HG03039 (cell line): ENCODE measurements at regions not wholly inside any gene's neighbourhood (a gene's known extent, or its start where the extent isn't known, plus 50 kb on each side); places are given as distances from the start of the nearest gene placed in this dataset.

Experiments
- ATAC-seq: cut with Tn5 transposase; IDR thresholded peaks from one replicate; pipeline ENCODE4 v1.9.1; 2021; ENCODE audit warnings: mild to moderate bottlenecking, moderate library complexity; ENCODE audit not compliant: unreplicated experiment

DNA sequence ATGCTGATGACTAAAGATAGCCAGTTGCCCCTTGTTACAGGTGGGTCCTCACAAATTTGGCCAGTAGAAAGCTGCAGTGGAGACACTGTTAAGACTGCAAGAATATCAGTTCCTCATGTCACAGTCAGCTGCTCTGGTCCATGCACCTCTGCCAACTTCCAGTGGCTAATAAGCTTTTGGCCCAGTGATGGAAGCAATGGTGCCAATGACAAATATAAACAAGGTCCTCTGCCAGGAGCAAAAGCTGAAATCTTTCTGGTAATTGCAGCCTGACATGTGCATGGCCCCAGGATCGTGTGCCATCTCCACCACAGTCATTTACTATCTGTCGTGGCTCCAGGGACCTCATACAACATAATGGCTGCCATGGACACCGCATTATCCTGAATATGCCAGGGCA lies 85.4 kb upstream of the TMEM260 start:
- ATAC-seq: no peak

- no peak for ATAC-seq
Measured at GRCh38 chr14:56498112-56498511, 81.5 kb upstream of the TMEM260 start.

DNA sequence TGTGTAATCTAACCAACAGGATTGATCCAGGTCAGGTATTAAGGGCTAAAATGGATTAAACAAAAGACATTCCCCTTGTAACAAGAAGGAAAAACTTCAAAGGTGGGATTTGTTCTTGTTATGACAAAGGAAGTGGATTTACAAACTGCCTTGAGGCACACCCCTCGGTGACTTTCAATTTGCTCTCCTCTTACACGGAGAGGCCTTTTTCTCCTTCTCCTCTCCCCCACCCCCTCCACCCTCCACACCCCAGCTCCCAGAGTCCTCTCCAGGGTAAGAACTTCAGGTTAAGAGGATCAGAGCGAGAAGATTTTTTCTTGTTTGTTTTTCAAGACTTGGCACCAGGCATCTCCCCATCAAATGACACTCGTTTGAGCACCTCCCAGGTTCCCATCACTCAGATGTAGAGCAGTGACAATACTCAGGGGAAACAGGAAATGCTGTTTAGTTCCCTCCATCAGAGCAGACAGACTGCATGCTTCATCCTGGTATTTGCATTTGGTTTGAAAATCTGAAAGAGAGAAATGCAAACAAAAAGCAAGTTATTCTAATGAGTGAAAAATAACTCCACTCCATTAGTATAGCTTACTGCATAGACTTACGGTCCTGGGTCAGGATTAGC lies 77.6 kb upstream of the TMEM260 start:
- ATAC-seq: no peak

- no peak for ATAC-seq
Measured at GRCh38 chr14:56505361-56505760, 74.2 kb upstream of the TMEM260 start.

DNA sequence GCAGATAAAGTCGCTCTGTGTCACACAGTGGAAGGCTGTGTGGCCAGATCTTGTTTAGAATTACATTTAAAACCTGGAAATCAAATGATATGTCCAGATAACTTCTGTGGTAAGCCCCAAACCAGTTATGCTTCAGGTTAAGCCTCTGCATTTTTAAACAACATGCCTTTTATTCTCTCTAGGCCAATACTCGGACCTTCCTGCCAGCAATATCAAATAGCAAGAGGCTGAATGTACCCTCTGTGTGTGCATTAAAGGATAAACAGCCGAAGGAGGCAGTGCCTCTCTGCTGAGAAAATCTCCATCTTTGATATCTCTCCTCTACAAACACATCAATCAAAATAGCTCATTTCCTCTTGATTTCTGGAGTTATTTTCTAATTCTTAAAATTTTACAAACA lies 67.1 kb upstream of the TMEM260 start:
- no peak for ATAC-seq

- no peak for ATAC-seq
Measured at GRCh38 chr14:56514663-56515371, 64.8 kb upstream of the TMEM260 start.

DNA sequence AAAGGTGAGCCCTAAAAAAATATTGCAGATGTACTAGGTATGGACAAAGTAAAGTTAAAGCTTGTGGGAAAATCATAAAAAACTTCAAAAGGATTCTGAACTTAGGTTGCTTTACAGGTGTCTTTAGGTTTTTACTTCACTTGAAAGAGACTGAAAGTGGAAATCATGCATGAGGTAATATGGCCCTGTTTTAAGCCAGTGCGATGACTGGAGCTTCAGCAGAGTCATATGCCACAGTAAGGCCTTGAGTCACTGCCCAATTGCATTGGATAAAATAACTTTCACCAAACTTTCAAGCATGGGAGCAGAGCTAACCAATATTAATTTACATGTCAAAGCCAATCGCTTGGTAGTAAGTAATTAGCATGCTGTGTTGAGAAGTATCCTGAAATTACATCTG lies 63.9 kb upstream of the TMEM260 start:
- ATAC-seq: no peak

DNA sequence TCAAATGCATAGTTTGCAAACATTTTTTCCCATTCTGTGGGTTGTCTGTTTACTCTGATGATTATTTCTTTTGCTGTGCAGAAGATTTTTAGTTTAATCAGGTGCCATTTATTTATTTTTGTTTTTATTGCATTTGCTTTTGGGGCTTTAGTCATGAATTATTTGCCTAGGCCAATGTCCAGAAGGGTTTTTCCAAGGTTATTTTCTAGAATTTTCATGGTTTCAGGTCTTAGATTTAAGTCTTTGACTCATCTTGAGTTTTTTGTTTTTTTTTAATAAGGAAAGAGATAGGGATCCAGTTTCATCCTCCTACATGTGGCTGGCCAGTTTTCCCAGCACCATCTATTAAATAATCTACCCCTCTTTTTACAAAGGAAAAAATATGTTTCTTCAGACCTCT lies 57.2 kb upstream of the TMEM260 start:
- ATAC-seq: no peak

DNA sequence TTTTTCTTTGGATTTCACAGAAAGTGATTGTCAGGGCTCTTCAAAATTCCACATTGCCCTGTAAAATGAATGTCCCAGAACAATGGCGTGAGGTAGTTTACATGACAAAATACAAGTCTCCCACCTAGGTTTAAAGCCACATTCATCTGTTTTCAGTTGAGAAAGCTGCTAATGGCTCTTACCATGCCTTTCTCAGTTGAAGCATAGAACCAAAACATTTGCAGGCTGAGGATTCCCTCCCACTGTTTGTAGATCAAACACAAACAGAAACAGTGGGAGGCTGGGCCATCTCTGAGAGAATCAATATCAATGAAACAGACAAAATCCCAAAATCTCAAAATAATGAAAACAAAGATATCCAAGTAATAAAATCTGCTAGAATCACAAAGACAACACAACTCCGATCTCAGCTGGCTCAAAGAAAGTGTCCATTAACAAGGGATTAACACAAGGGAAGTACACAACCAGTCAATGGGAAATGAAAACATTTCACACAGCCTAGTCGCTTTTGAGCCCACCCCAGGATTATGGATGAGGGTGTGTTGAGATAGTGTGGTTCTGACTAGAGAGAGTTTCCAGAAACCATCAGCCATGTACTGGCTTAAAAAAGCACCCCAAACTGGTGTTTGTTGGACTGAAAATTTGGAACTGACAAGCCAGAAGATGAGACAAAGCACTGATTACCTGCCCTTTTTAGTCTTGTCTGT lies 54.5 kb upstream of the TMEM260 start:
- no peak for ATAC-seq

DNA sequence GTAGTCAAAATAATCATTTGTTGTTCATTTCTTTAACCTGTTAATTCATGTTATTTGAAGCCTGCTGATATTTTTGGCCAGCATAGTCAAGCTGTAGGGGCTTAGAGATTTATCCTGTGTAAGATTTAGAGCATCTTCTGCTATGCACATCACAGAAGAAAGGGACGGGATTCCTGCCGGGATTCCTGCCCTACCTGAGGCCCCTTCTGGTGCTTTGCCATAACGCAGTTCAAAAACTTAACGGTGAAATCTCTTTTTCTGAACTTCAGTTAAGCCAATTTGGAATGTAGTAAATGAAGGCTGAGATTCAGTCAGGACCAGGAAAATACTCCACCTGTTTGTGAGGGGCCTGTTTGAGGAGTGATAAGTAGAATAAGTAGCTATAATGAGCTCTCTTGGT lies 50.7 kb upstream of the TMEM260 start:
- ATAC-seq: no peak
